22Rv1 (cell line): ENCODE measurements at regions not wholly inside any gene's neighbourhood (a gene's known extent, or its start where the extent isn't known, plus 50 kb on each side); places are given as distances from the start of the nearest gene placed in this dataset.

Experiments used
- H3K27ac ChIP-seq: fragments of 450-650 bp; 2 replicates; pipeline ENCODE4 v1.5.1; 2017
- CTCF ChIP-seq: fragments of 450-650 bp; IDR thresholded peaks from 2 replicates; pipeline ENCODE4 v1.5.1; 2017; ENCODE audit warnings: mild to moderate bottlenecking
- ZFX ChIP-seq: fragments of 450-650 bp; IDR thresholded peaks from 2 replicates; pipeline ENCODE4 v1.6.1; 2017; ENCODE audit warnings: antibody characterized with exemption, borderline replicate concordance

GRCh38 chr5:61731267-61731945 lies 399.3 kb downstream of the ZSWIM6 start:
- no peak overlapping the region for H3K27ac ChIP-seq
- no peak for TF ChIP-seq CTCF
- no peak for TF ChIP-seq ZFX

- no peak overlapping the region for H3K27ac ChIP-seq
- no peak for TF ChIP-seq CTCF
- TF ChIP-seq ZFX: no peak
These were observed 399.9 kb downstream of the ZSWIM6 start for GRCh38 chr5:61731946-61732314.

GRCh38 chr5:61732369-61732768 lies 400.3 kb downstream of the ZSWIM6 start:
- no peak overlapping the region for H3K27ac ChIP-seq
- no peak for TF ChIP-seq CTCF
- TF ChIP-seq ZFX: no peak

- H3K27ac ChIP-seq: no peak overlapping the region
- TF ChIP-seq CTCF (no peak), ZFX (no peak)
These were observed 400.7 kb downstream of the ZSWIM6 start for GRCh38 chr5:61732796-61733195.

- TF ChIP-seq CTCF: no peak
- no peak for TF ChIP-seq ZFX
- H3K27ac ChIP-seq: no peak overlapping the region
These were observed 401.9 kb downstream of the ZSWIM6 start for GRCh38 chr5:61734001-61734400.

GRCh38 chr5:61734966-61735365 lies 402.9 kb downstream of the ZSWIM6 start:
- TF ChIP-seq ZFX: no peak
- H3K27ac ChIP-seq: no peak overlapping the region

GRCh38 chr5:61735531-61735930 lies 403.5 kb downstream of the ZSWIM6 start:
- H3K27ac ChIP-seq: no peak overlapping the region
- TF ChIP-seq CTCF (no peak), ZFX (no peak)

- no peak for TF ChIP-seq ZFX
- no peak overlapping the region for H3K27ac ChIP-seq
These were observed 403.9 kb downstream of the ZSWIM6 start for GRCh38 chr5:61735995-61736394.
